ENCODE measurements at regions not wholly inside any gene's neighbourhood (a gene's known extent, or its start where the extent isn't known, plus 50 kb on each side); places are given as distances from the start of the nearest gene placed in this dataset.

- BruUV-seq (replicated peaks), result no TSS peak
Observed at GRCh38 chr4:32991663-32992062, 2271.5 kb downstream of the PCDH7 start.

More at GRCh38 chr4:32991663-32992062, 2271.5 kb downstream of the PCDH7 start:
- H3K27ac ChIP-seq (ENCODE audit: low read depth, low read length), result no peak overlapping the region
- no peaks in the 10 kb centered on the region for H4K20me1 ChIP-seq (ENCODE audit: insufficient read depth)
- H3K79me2 ChIP-seq (ENCODE audit: insufficient read depth, low read length), result no peaks in the 10 kb centered on the region
- TF ChIP-seq JUND (IDR thresholded peaks at IDR 0.05), result no peak
- no peak for TF ChIP-seq ZBTB33 (IDR thresholded peaks at IDR 0.05; ENCODE audit: extremely low read depth, insufficient replicate concordance, low read length)
- no peak for TF ChIP-seq EZH2 (IDR thresholded peaks at IDR 0.05)
- TF ChIP-seq ATF3 (IDR thresholded peaks at IDR 0.05), result no peak
- no peak for TF ChIP-seq SRF (IDR thresholded peaks at IDR 0.05; ENCODE audit: low read depth)
- TF ChIP-seq TCF7L2 (IDR thresholded peaks at IDR 0.05; ENCODE audit: borderline replicate concordance, extremely low read depth, insufficient read depth, insufficient read length), result no peak
- no peak for TF ChIP-seq YY1 (IDR thresholded peaks at IDR 0.05; ENCODE audit: extremely low read depth, insufficient replicate concordance, low read depth, low read length)
- TF ChIP-seq FOSL1 (IDR thresholded peaks at IDR 0.05; ENCODE audit: low read depth), result no peak
- no peak for TF ChIP-seq EGR1 (IDR thresholded peaks at IDR 0.05; ENCODE audit: low read depth)
- TF ChIP-seq POLR2AphosphoS5 (IDR thresholded peaks at IDR 0.05; ENCODE audit: low read depth, low read length), result no peak
- TF ChIP-seq RAD21 (IDR thresholded peaks at IDR 0.05; ENCODE audit: low read depth), result no peak
- no peak for TF ChIP-seq ELF1 (IDR thresholded peaks at IDR 0.05; ENCODE audit: borderline replicate concordance, low read depth)
- no peak for TF ChIP-seq POLR2A (IDR thresholded peaks at IDR 0.05; ENCODE audit: borderline replicate concordance, extremely low read depth, insufficient read depth, insufficient read length)
- no peak for TF ChIP-seq SIN3A (IDR thresholded peaks at IDR 0.05; ENCODE audit: low read depth)
- TF ChIP-seq EZH2phosphoT487 (IDR thresholded peaks at IDR 0.05; ENCODE audit: borderline replicate concordance), result no peak
- no peak for TF ChIP-seq ZFX (IDR thresholded peaks at IDR 0.05)
- no peak for TF ChIP-seq ZNF274 (IDR thresholded peaks at IDR 0.05; ENCODE audit: low read depth, low read length)
- TF ChIP-seq SP1 (IDR thresholded peaks at IDR 0.05; ENCODE audit: low read depth), result no peak
- no peaks in the 10 kb centered on the region for H3K9me3 ChIP-seq (ENCODE audit: control insufficient read depth in 1 of 2, insufficient read depth in 1 of 2, low read depth in 1 of 2, low read length in 2 of 2)
- DNase-seq (ENCODE audit: low read depth, low spot score) (no peak), ATAC-seq (no peak)
- H3K4me3 ChIP-seq (replicated peaks in 1 of 2; ENCODE audit: low read depth in 1 of 2, low read length in 2 of 2), result no peak overlapping the region
- POLR2A ChIA-PET, result no interaction called here
- H3K27me3 ChIP-seq (ENCODE audit: insufficient read depth, low read length), result no peaks in the 10 kb centered on the region
- H3K9me2 ChIP-seq (ENCODE audit: insufficient read depth), result no peaks in the 10 kb centered on the region
- CTCF ChIA-PET, result no interaction called here
- RAD21 ChIA-PET (ENCODE audit: low non-redundant PET in 1 of 2, low total read pairs in 2 of 2, uncharacterized antibody in 2 of 2, unreplicated experiment in 2 of 2), result no interaction called here
- H3K4me2 ChIP-seq (ENCODE audit: low read length), result no peak overlapping the region
- no peak overlapping the region for H3K9ac ChIP-seq (ENCODE audit: low read length)
- no peaks in the 10 kb centered on the region for H3K4me1 ChIP-seq (ENCODE audit: control insufficient read depth in 1 of 2, insufficient read depth in 2 of 2, low read length in 2 of 2)
- intact Hi-C loops (cut with micrococcal nuclease), result no loop called here
- no peak overlapping the region for H2AFZ ChIP-seq (ENCODE audit: low read depth, low read length, poor library complexity, severe bottlenecking)
- no peaks in the 10 kb centered on the region for H3K36me3 ChIP-seq (ENCODE audit: control insufficient read depth in 1 of 2, insufficient read depth in 2 of 2, low read length in 2 of 2)

Data from HCT116 (cell line).